ENCODE measurements at regions not wholly inside any gene's neighbourhood (a gene's known extent, or its start where the extent isn't known, plus 50 kb on each side); places are given as distances from the start of the nearest gene placed in this dataset.

DNA sequence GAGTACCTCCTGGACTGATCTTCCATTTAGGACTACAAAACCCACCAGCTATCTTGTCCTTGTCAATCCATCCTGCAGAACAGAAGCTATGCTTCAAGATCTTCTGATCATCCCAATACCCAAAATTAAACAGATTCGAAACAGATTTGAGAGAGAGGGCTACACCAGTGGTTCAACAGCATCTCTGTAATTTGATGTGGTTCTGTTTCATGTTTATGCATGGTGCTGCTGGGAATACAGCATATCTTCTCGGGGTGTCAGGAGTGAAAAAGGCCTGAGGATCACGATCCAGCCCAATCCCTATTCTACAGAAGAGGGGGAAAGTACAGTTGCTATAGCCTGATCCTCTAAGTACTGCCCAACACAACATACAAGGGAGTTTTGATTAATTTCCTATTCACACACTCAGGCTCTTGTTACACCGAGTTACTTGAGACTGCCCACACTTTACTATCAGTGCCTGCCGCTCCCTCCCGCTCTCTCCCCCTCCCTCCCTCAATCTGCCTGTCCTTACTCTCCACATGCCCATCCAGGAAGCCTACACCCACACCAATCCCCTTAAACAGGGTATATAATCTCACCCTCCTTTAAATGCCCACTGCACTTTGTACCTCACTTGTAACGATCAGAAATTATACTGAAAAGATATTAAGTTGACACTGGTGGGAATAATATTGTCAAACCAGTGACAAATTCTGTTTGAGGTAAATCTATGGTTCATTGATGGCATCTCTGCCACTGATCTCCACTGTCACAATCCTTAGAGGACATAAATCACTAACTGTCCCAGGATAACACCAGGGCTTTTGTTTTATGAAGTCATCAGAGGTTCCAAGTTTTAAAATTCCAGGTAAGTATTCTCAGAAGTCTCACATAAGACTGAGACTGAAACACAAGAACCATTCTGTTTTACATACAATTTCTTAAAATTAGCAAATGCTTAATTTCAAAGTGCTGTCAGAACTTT, 89.3 kb upstream of the PLEKHM1 start:
- TF ChIP-seq, protein P1, sequence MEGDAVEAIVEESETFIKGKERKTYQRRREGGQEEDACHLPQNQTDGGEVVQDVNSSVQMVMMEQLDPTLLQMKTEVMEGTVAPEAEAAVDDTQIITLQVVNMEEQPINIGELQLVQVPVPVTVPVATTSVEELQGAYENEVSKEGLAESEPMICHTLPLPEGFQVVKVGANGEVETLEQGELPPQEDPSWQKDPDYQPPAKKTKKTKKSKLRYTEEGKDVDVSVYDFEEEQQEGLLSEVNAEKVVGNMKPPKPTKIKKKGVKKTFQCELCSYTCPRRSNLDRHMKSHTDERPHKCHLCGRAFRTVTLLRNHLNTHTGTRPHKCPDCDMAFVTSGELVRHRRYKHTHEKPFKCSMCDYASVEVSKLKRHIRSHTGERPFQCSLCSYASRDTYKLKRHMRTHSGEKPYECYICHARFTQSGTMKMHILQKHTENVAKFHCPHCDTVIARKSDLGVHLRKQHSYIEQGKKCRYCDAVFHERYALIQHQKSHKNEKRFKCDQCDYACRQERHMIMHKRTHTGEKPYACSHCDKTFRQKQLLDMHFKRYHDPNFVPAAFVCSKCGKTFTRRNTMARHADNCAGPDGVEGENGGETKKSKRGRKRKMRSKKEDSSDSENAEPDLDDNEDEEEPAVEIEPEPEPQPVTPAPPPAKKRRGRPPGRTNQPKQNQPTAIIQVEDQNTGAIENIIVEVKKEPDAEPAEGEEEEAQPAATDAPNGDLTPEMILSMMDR (IDR thresholded peaks at IDR 0.05) = no peak
- no peak for TF ChIP-seq POLR2A (IDR thresholded peaks at IDR 0.05)

All from transverse colon (tissue), 3 donors.